ELR (cell line): ENCODE measurements at regions not wholly inside any gene's neighbourhood (a gene's known extent, or its start where the extent isn't known, plus 50 kb on each side); places are given as distances from the start of the nearest gene placed in this dataset.

Experiments used
- DNase-seq: peaks from one replicate; pipeline ENCODE4 v3.0.0-alpha.2; 2015; ENCODE audit warnings: low read depth

DNA sequence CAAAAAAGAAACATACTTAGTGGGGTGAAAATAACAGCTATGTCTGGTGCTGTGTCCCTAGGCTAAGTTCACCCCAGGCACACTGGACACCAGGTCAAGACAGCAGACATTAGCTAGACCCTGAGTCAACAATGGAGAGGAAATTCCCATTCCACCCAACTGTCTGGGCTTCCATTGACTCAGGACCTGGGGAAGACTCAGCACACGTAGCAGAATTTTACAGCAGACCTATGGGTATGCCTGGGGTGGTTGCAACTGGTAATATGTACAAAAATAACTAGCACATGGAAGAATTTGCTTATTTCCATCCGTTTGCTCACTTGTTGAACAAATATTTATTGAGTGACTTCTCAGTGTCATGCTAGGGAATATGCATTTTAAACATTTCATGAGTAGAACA is 117.0 kb downstream of the GAS1 start:
- DNase-seq: no peak

- no peak for DNase-seq
Measured at GRCh38 chr9:86829496-86830046, 117.7 kb downstream of the GAS1 start.

GRCh38 chr9:86828631-86829030 is 118.7 kb downstream of the GAS1 start:
- no peak for DNase-seq

- DNase-seq: no peak
Measured at GRCh38 chr9:86827893-86828292, 119.4 kb downstream of the GAS1 start.

GRCh38 chr9:86825299-86825698 is 122.0 kb downstream of the GAS1 start:
- no peak for DNase-seq

DNA sequence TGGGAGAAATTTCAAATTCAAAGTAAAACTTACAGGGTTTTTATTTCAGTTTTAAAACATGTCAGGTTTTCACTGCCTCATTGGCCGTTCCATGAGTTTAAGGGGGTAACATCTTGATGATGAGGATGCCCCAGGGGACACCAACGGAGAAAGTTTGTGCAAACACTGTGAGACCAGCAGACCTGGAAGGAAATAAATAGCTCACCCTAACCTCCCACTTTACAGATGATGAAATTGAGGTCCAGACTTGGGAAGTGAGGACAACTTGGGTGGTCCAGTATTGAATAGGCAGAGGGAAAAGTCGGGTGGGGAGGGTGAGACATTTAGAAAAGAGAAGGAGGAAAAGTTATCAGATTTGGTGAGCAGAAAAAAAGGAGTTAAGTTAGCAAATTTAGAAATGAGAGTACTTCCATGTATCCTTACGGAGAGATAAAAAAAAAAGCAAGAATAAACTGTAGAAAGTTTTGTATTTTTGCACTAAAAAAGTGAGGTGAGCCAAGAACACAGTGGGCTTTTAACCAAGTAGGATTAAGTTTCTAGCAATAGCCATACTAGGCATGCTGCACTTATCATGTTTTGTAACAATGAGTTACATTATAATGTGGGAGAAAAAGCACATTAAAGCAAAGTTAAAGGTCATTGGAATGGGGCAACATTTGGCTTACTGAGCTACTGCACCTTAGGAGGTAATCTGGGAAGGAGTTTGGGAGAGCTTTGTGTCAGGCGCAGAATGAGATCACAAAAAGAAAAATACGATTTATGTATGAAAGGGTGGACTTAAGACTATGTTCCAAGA is 125.1 kb downstream of the GAS1 start:
- DNase-seq: no peak

GRCh38 chr9:86821006-86821845 is 126.1 kb downstream of the GAS1 start:
- DNase-seq: no peak

GRCh38 chr9:86819552-86819951 is 127.8 kb downstream of the GAS1 start:
- no peak for DNase-seq

- no peak for DNase-seq
Measured at GRCh38 chr9:86818636-86819035, 128.7 kb downstream of the GAS1 start.

DNA sequence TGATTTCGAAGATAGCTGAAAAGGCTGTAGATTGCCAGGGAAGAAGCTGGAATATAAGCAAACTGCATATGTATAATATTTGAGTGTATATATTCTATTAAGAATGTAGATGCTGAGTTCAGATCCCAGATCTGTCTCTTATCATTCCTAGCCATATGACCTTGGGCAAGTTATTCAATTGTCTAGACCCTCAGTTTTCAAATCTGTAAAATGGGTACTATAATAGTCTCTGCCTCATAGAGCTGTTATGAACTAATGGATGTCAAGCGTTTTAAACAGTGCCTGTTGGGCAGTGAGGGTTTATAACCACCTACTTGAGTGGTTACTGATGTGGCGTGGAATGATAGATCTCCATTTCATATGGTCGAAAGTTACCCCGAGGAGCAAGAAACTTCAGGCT is 130.4 kb downstream of the GAS1 start:
- no peak for DNase-seq

DNA sequence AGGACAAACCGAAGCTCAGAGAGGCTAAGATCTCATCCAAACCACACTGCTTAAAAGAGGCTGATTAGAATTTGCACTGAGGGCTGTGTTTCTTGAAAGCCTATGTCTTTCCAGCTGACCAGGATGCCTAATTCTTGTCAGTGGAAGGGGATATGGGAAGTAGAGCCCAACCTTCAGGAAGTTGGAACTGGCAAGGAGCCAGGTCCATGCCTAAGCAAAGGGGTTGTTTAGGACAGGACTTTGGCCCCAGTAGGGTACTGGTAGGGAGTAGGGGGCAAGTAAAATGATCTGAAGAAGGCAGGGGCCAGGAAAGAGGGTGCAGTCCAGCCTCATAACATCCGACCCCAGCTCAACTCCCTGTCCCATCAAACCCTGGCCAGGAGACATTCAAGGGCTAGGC is 130.9 kb downstream of the GAS1 start:
- DNase-seq: no peak

- no peak for DNase-seq
Measured at GRCh38 chr9:86812616-86813015, 134.7 kb downstream of the GAS1 start.

- DNase-seq: no peak
Measured at GRCh38 chr9:86809759-86810367, 137.4 kb downstream of the GAS1 start.

- no peak for DNase-seq
Measured at GRCh38 chr9:86809151-86809550, 138.2 kb downstream of the GAS1 start.

DNA sequence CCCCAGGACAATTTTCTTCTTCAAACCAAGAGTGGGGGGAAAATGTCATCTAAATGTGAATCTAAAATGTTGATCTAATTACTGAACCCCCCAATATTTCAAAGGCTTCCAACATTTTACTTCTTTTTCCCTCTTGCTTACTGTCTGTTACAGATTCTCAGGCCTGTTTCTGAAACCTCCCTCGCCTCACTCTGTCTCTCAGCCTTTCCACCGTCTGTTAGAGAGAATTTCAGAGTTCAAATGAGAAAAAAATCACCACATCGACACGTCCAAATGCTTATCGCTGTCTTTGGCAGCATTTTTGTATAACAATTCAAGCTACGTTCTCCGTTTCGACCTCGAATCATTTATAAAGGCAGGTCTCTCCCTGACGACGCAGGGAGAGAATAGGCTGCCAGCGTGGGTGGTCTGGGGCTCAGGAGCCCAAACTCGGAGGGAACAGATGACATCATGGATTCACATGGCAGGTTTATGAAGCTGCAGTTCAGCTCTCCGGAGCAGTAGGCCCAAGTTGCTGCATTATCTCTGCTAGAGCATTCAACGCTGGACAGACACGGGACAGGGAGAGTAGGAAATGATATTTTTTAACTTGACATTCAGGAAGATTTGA is 139.8 kb downstream of the GAS1 start:
- DNase-seq: no peak

- DNase-seq: no peak
Measured at GRCh38 chr9:86804011-86804410, 143.3 kb downstream of the GAS1 start.

GRCh38 chr9:86802900-86803673 is 144.2 kb downstream of the GAS1 start:
- no peak for DNase-seq

- no peak for DNase-seq
Measured at GRCh38 chr9:86801246-86801645, 146.1 kb downstream of the GAS1 start.

GRCh38 chr9:86800681-86801080 is 146.6 kb downstream of the GAS1 start:
- DNase-seq: no peak

DNA sequence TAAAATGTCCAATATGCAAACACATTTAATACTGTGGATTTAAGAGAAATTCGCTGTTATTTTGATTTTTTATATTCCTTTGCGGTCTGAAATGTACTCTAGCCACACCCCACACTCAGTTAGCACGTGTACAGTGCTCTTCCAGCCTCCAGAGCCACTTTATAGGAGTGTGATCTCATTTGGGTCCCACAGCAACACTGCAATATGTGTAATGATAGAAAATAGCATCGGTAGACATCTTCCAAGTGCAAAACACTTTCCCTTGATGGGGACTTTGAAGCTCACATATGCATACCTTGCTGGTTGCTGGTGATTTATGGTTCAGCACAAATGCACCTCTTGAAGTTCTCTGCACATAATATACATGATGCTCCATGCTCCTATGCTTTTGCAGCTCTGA is 148.3 kb downstream of the GAS1 start:
- DNase-seq: no peak

- no peak for DNase-seq
Measured at GRCh38 chr9:86796666-86797065, 150.6 kb downstream of the GAS1 start.
